H1 (cell line): ENCODE measurements at regions not wholly inside any gene's neighbourhood (a gene's known extent, or its start where the extent isn't known, plus 50 kb on each side); places are given as distances from the start of the nearest gene placed in this dataset.

ENCODE experiments used
- CTCF ChIA-PET: fragments of 300-600 bp; sonication (Branson Sonifier 250); formaldehyde crosslinking; loops from one replicate; lab custom pipeline; 2021; ENCODE audit not compliant: partially characterized antibody; lab: Charles Lee
- POLR2A ChIA-PET: fragments of 300-600 bp; sonication (Branson Sonifier 250); formaldehyde crosslinking; loops from one replicate; lab custom pipeline; 2021; ENCODE audit warnings: inconsistent platforms; ENCODE audit not compliant: partially characterized antibody; lab: Charles Lee
- DNase-seq, 2 experiments: peaks; one replicate each; pipeline versions ENCODE4 v3.0.0 to v3.0.0-alpha.2; 2010 to 2022; ENCODE audit warnings: low spot score in 2 of 2, low read depth in 1 of 2, mixed read lengths in 1 of 2
- FAIRE-seq: peaks from 2 replicates; lab custom pipeline; 2011; peaks lifted over from hg19 to GRCh38; lab: Jason Lieb, UNC
- H2AFZ ChIP-seq: 2 replicates; pipeline ENCODE4 v1.8.1; 2012; ENCODE audit warnings: low read length, inconsistent platforms
- H2AK5ac ChIP-seq: 2 replicates; pipeline ENCODE4 v1.6.1; 2013; ENCODE audit warnings: low read depth, low read length
- H2BK120ac ChIP-seq: replicated peaks from 2 replicates; pipeline ENCODE3; 2013; ENCODE audit warnings: low read depth, low read length, inconsistent platforms
- H2BK12ac ChIP-seq: 2 replicates; pipeline ENCODE4 v1.6.1; 2013; ENCODE audit warnings: low read depth, low read length
- H2BK15ac ChIP-seq: 2 replicates; pipeline ENCODE4 v1.6.1; 2013; ENCODE audit warnings: low read length
- H2BK20ac ChIP-seq: 2 replicates; pipeline ENCODE4 v1.6.1; 2013; ENCODE audit warnings: low read length
- H2BK5ac ChIP-seq: 2 replicates; pipeline ENCODE4 v1.6.1; 2013; ENCODE audit warnings: low read depth, low read length
- H3K14ac ChIP-seq: 2 replicates; pipeline ENCODE4 v1.6.1; 2013; ENCODE audit warnings: inconsistent platforms; ENCODE audit not compliant: insufficient read length
- H3K18ac ChIP-seq: 2 replicates; pipeline ENCODE4 v1.6.1; 2013; ENCODE audit warnings: low read length; ENCODE audit errors: extremely low read depth
- H3K23ac ChIP-seq: 2 replicates; pipeline ENCODE4 v1.6.1; 2013; ENCODE audit warnings: inconsistent platforms; ENCODE audit not compliant: insufficient read length
- H3K23me2 ChIP-seq: 2 replicates; pipeline ENCODE4 v1.6.1; 2013; ENCODE audit warnings: low read depth, low read length
- H3K27ac ChIP-seq: 2 replicates; pipeline ENCODE4 v1.6.1; 2011; ENCODE audit warnings: low read depth, low read length, inconsistent platforms
- H3K27me3 ChIP-seq, 4 experiments: replicated peaks in 1 of 4; 1 replicate in 1 of 4; 2 replicates in 3 of 4; pipeline versions ENCODE4 v1.6.1 to v1.8.1; 2011 to 2013; ENCODE audit warnings: low read length in 3 of 4, mild to moderate bottlenecking in 3 of 4, inconsistent platforms in 2 of 4, mixed read lengths in 2 of 4, moderate library complexity in 1 of 4; ENCODE audit not compliant: control insufficient read depth in 3 of 4, insufficient read depth in 3 of 4; ENCODE audit errors: extremely low read depth in 1 of 4
- H3K36me3 ChIP-seq, 4 experiments: 2 replicates each; pipeline versions ENCODE4 v1.6.1 to v1.8.1; 2011 to 2013; ENCODE audit warnings: mild to moderate bottlenecking in 4 of 4, low read length in 3 of 4, moderate library complexity in 2 of 4, control low read depth in 1 of 4, inconsistent platforms in 1 of 4; ENCODE audit not compliant: insufficient read depth in 4 of 4, control insufficient read depth in 2 of 4
- H3K4ac ChIP-seq: replicated peaks from 2 replicates; pipeline ENCODE3; 2013; ENCODE audit warnings: low read length, low read depth, mixed read lengths, inconsistent platforms; ENCODE audit not compliant: insufficient read length
- H3K4me1 ChIP-seq, 4 experiments: replicated peaks in 1 of 4; 1 replicate in 1 of 4; 2 replicates in 3 of 4; pipeline versions ENCODE4 v1.6.1 to v1.8.1; 2011 to 2013; ENCODE audit warnings: low read length in 3 of 4, inconsistent platforms in 2 of 4, mixed read lengths in 1 of 4; ENCODE audit not compliant: insufficient read depth in 4 of 4, control insufficient read depth in 3 of 4
- H3K4me2 ChIP-seq, 2 experiments: 2 replicates each; pipeline versions ENCODE4 v1.6.1 to v1.8.1; 2011 to 2013; ENCODE audit warnings: low read depth in 2 of 2, low read length in 2 of 2, control low read depth in 1 of 2, inconsistent platforms in 1 of 2, mild to moderate bottlenecking in 1 of 2; ENCODE audit not compliant: insufficient read depth in 1 of 2
- H3K4me3 ChIP-seq, 4 experiments: fragments of 200-600, 300-600 bp in 1 of 4; sonication (generic), shearing (Covaris generic), sonication (Bioruptor Twin) in 1 of 4; 2 replicates each; pipeline versions ENCODE4 v1.5.1 to v1.8.1; 2011 to 2016; ENCODE audit warnings: low read length in 4 of 4, low read depth in 3 of 4, control low read depth in 2 of 4, inconsistent platforms in 2 of 4, mild to moderate bottlenecking in 2 of 4, mixed read lengths in 1 of 4, moderate library complexity in 1 of 4; ENCODE audit not compliant: insufficient read depth in 2 of 4; ENCODE audit errors: extremely low read depth in 1 of 4
- H3K56ac ChIP-seq: replicated peaks from 2 replicates; pipeline ENCODE3; 2013; ENCODE audit warnings: low read depth, mild to moderate bottlenecking, mixed read lengths, low read length, inconsistent platforms; ENCODE audit not compliant: insufficient read length
- H3K79me1 ChIP-seq: 2 replicates; pipeline ENCODE4 v1.6.1; 2013; ENCODE audit warnings: low read depth, low read length, control low read depth
- H3K79me2 ChIP-seq, 2 experiments: 2 replicates each; pipeline versions ENCODE4 v1.6.1 to v1.8.1; 2012 to 2013; ENCODE audit warnings: low read length in 2 of 2, mild to moderate bottlenecking in 2 of 2, inconsistent platforms in 1 of 2; ENCODE audit not compliant: insufficient read depth in 2 of 2, control insufficient read depth in 1 of 2
- H3K9ac ChIP-seq, 4 experiments: replicated peaks in 1 of 4; 1 replicate in 1 of 4; 2 replicates in 3 of 4; pipeline versions ENCODE4 v1.6.1 to v1.8.1; 2011 to 2013; ENCODE audit warnings: low read depth in 3 of 4, low read length in 3 of 4, control low read depth in 2 of 4, mild to moderate bottlenecking in 2 of 4, moderate library complexity in 2 of 4, inconsistent platforms in 1 of 4; ENCODE audit errors: extremely low read depth in 1 of 4
- H3K9me3 ChIP-seq, 2 experiments: 2 replicates each; pipeline versions ENCODE4 v1.6.1 to v1.8.1; 2012 to 2013; ENCODE audit warnings: mild to moderate bottlenecking in 2 of 2, moderate library complexity in 2 of 2, control low read depth in 1 of 2, inconsistent platforms in 1 of 2, low read depth in 1 of 2, low read length in 1 of 2, mixed read lengths in 1 of 2; ENCODE audit not compliant: insufficient read depth in 2 of 2
- H4K20me1 ChIP-seq, 2 experiments: replicated peaks in 1 of 2; 2 replicates each; pipeline versions ENCODE3 to v1.8.1; 2011 to 2013; ENCODE audit warnings: inconsistent platforms in 2 of 2, low read length in 2 of 2, mild to moderate bottlenecking in 1 of 2; ENCODE audit not compliant: insufficient read depth in 2 of 2, control insufficient read depth in 1 of 2
- H4K5ac ChIP-seq: 2 replicates; pipeline ENCODE4 v1.6.1; 2013; ENCODE audit warnings: low read length, low read depth, mixed read lengths, inconsistent platforms; ENCODE audit not compliant: insufficient read length
- H4K8ac ChIP-seq: 2 replicates; pipeline ENCODE4 v1.8.0; 2013; ENCODE audit warnings: mild to moderate bottlenecking, moderate library complexity, low read length, inconsistent platforms; ENCODE audit not compliant: insufficient read depth; ENCODE audit errors: extremely low read depth
- H4K91ac ChIP-seq: replicated peaks from 2 replicates; pipeline ENCODE3; 2013; ENCODE audit warnings: low read length, mixed read lengths, inconsistent platforms; ENCODE audit not compliant: insufficient read length
- CBX5 ChIP-seq: fragments of 300-800, 300-1000 bp; sonication (generic); IDR thresholded peaks from 2 replicates; pipeline ENCODE4 v1.7.1; 2016; ENCODE audit warnings: antibody characterized with exemption, low read length, low read depth
- PHF8 ChIP-seq: fragments of 200-600 bp; sonication (generic); conservative IDR thresholded peaks from 2 replicates; pipeline ENCODE4 v1.7.1; 2012; ENCODE audit warnings: low read depth, mild to moderate bottlenecking, inconsistent platforms, low read length, moderate library complexity
- POU5F1 ChIP-seq: IDR thresholded peaks from 2 replicates; pipeline ENCODE4 v1.6.1; 2011; ENCODE audit warnings: low read depth, mild to moderate bottlenecking, low read length, moderate library complexity
- WGBS, 2 experiments: shearing (Covaris generic) in 1 of 2; methylation state at CpG; one replicate each; pipeline versions ENCODE4 v1.1.6 to v1.1.7; 2013 to 2015; ENCODE audit warnings: low lambda C conversion rate in 2 of 2, mixed read lengths in 2 of 2, inconsistent platforms in 1 of 2, low coverage in 1 of 2, missing lambda C conversion rate in 1 of 2; ENCODE audit not compliant: insufficient replicate concordance in 2 of 2, insufficient coverage in 1 of 2, insufficient read length in 1 of 2; ENCODE audit errors: extremely low coverage in 1 of 2, missing lambda C conversion rate in 1 of 2; 5-methylcytosine and 5-hydroxymethylcytosine counted together

DNA sequence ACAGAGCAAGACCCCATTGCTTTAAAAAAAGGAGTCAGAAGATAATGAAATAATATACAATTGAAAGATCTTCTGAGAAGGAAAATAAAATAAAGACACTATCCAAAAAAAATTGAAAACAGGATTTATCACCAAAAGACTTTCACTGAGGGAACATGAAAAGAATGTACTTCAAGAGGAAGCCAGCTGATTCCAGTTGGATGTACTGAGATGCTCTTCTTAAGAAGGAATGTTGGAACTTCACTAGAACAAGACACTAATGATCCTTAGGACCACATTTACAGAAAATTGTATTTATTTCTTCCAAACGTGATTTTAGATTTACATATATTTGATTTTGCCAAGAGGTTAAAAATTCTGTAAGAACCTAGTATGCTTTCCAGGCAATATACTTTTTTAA, 65.6 kb upstream of the CNOT2 start:
- H3K4me3 ChIP-seq = no peak overlapping the region
- no peak overlapping the region for H3K23ac ChIP-seq
- TF ChIP-seq PHF8 (no peak), POU5F1 (no peak), CBX5 (no peak)
- peaks cover 0 to 7% of the 10 kb centered on the region in 2 experiments; a peak in 1 of 4 replicates for H3K9me3 ChIP-seq
- no peak overlapping the region for H4K8ac ChIP-seq
- H2BK15ac ChIP-seq = no peak overlapping the region
- no peak overlapping the region for H4K91ac ChIP-seq
- no peak overlapping the region for H2AK5ac ChIP-seq
- DNase-seq = no peak
- no peaks in the 10 kb centered on the region for H3K79me2 ChIP-seq
- no peak overlapping the region for H3K9ac ChIP-seq
- no peaks in the 10 kb centered on the region for H3K23me2 ChIP-seq
- no peaks in the 10 kb centered on the region for H3K79me1 ChIP-seq
- H3K14ac ChIP-seq = no peak overlapping the region
- H3K4me1 ChIP-seq = 0 out of 7 replicates have a peak, but pooled peaks cover 0 to 2% (median 0%) of the 10 kb centered on the region in 4 experiments
- no peak for FAIRE-seq
- no peak overlapping the region for H2BK20ac ChIP-seq
- no peak overlapping the region for H2BK12ac ChIP-seq
- H2AFZ ChIP-seq = no peak overlapping the region
- CTCF ChIA-PET = no interaction called here
- no peaks in the 10 kb centered on the region for H3K27me3 ChIP-seq
- no peak overlapping the region for H2BK120ac ChIP-seq
- H3K36me3 ChIP-seq = no peaks in the 10 kb centered on the region
- POLR2A ChIA-PET = no interaction called here
- H4K20me1 ChIP-seq = no peaks in the 10 kb centered on the region
- no peak overlapping the region for H3K4ac ChIP-seq
- no peak overlapping the region for H3K56ac ChIP-seq
- H3K4me2 ChIP-seq = no peak overlapping the region
- H3K27ac ChIP-seq = no peak overlapping the region
- no peak overlapping the region for H2BK5ac ChIP-seq
- H3K18ac ChIP-seq = no peak overlapping the region
- WGBS, 2 experiments = 87% methylated on average over 1 of the region's 1 CpG; no CpG with 5 or more reads in 1 of the 2 experiments
- no peak overlapping the region for H4K5ac ChIP-seq
